WTC11 (cell line): ENCODE measurements at regions not wholly inside any gene's neighbourhood (a gene's known extent, or its start where the extent isn't known, plus 50 kb on each side); places are given as distances from the start of the nearest gene placed in this dataset.

Experiments used
- ATAC-seq: fragments of 200-7000 bp; cut with Tn5 transposase; 2 replicates; pipeline ENCODE4 v1.10.0; 2021; ENCODE audit warnings: mild to moderate bottlenecking, moderate library complexity
- CTCF ChIA-PET: fragments of 300-600 bp; sonication (Branson Sonifier 250); formaldehyde crosslinking; loops from one replicate; lab custom pipeline; 2021; ENCODE audit warnings: antibody characterized with exemption; lab: Charles Lee
- POLR2A ChIA-PET: fragments of 350-600 bp; sonication (Branson Sonifier 250); formaldehyde crosslinking; loops from one replicate; lab custom pipeline; 2021; ENCODE audit warnings: antibody characterized with exemption; lab: Charles Lee
- DNase-seq: peaks from one replicate; pipeline ENCODE4 v3.0.0; 2021; ENCODE audit warnings: low spot score
- H3K27ac Mint-ChIP-seq: 2 replicates; pipeline ENCODE4 v1.8.0; 2021; ENCODE audit warnings: mixed read lengths
- H3K27me3 Mint-ChIP-seq: 2 replicates; pipeline ENCODE4 v1.8.0; 2021; ENCODE audit warnings: low read depth, mild to moderate bottlenecking, moderate library complexity, mixed read lengths
- H3K36me3 Mint-ChIP-seq: 2 replicates; pipeline ENCODE4 v1.8.0; 2021; ENCODE audit warnings: mixed read lengths
- H3K4me1 Mint-ChIP-seq: 2 replicates; pipeline ENCODE4 v1.8.0; 2022; ENCODE audit warnings: mixed read lengths
- H3K4me3 Mint-ChIP-seq: 2 replicates; pipeline ENCODE4 v1.8.0; 2021; ENCODE audit warnings: mild to moderate bottlenecking, moderate library complexity, mixed read lengths
- H3K9me3 Mint-ChIP-seq: 2 replicates; pipeline ENCODE4 v1.8.0; 2021; ENCODE audit warnings: mixed read lengths
- GTF2I ChIP-seq: fragments of 250-450 bp; sonication (Bioruptor Pico); conservative IDR thresholded peaks from 2 replicates; pipeline ENCODE4 v1.4.0; 2021; ENCODE audit warnings: mild to moderate bottlenecking
- JUN ChIP-seq: sonication (generic); formaldehyde crosslinking; IDR thresholded peaks from 2 replicates; pipeline ENCODE4 v1.8.0; 2023; ENCODE audit warnings: mild to moderate bottlenecking, missing genetic modification reagents
- MXD4 ChIP-seq: fragments of 250-450 bp; sonication (Bioruptor Pico); IDR thresholded peaks from 2 replicates; pipeline ENCODE4 v1.8.0; 2021; ENCODE audit warnings: mild to moderate bottlenecking, moderate library complexity, borderline replicate concordance
- NFE2L1 ChIP-seq: sonication (generic); formaldehyde crosslinking; IDR thresholded peaks from 2 replicates; pipeline ENCODE4 v1.8.1; 2023; ENCODE audit warnings: missing genetic modification reagents
- SMAD3 ChIP-seq: sonication (generic); formaldehyde crosslinking; IDR thresholded peaks from 2 replicates; pipeline ENCODE4 v1.8.0; 2022; ENCODE audit warnings: missing genetic modification reagents, mild to moderate bottlenecking, borderline replicate concordance
- ZNF121 ChIP-seq: sonication (generic); formaldehyde crosslinking; IDR thresholded peaks from 2 replicates; pipeline ENCODE4 v1.8.0; 2023; ENCODE audit warnings: missing genetic modification reagents
- ZNF138 ChIP-seq: sonication (generic); formaldehyde crosslinking; conservative IDR thresholded peaks from 2 replicates; pipeline ENCODE4 v1.8.1; 2022; ENCODE audit warnings: mild to moderate bottlenecking, moderate library complexity, missing genetic modification reagents
- TF ChIP-seq, protein P1 (sequence below): fragments of 200-600 bp; IDR thresholded peaks from 2 replicates; pipeline ENCODE4 v1.8.0; 2022; ENCODE audit warnings: antibody characterized with exemption
- TF ChIP-seq, protein P2 (sequence below): fragments of 250-450 bp; sonication (Bioruptor Pico); conservative IDR thresholded peaks from 2 replicates; pipeline ENCODE4 v1.9.0; 2021; ENCODE audit warnings: mild to moderate bottlenecking
- TF ChIP-seq, protein P3 (sequence below): fragments of 250-450 bp; sonication (Bioruptor Pico); IDR thresholded peaks from 2 replicates; pipeline ENCODE4 v1.9.0; 2021; ENCODE audit warnings: moderate library complexity, mild to moderate bottlenecking, inconsistent platforms, borderline replicate concordance
- TF ChIP-seq, protein P4 (sequence below): sonication (generic); formaldehyde crosslinking; IDR thresholded peaks from 2 replicates; pipeline ENCODE4 v1.8.1; 2023; ENCODE audit warnings: mild to moderate bottlenecking, missing genetic modification reagents
- TF ChIP-seq, protein P5 (sequence below): sonication (generic); formaldehyde crosslinking; IDR thresholded peaks from 2 replicates; pipeline ENCODE4 v1.8.1; 2022; ENCODE audit warnings: low read depth, missing genetic modification reagents, borderline replicate concordance
- TF ChIP-seq, protein P6 (sequence below): sonication (generic); formaldehyde crosslinking; IDR thresholded peaks from 2 replicates; pipeline ENCODE4 v1.8.1; 2023; ENCODE audit warnings: mild to moderate bottlenecking, missing genetic modification reagents, borderline replicate concordance
- TF ChIP-seq, protein P7 (sequence below): sonication (generic); formaldehyde crosslinking; IDR thresholded peaks from 2 replicates; pipeline ENCODE4 v1.8.0; 2023; ENCODE audit warnings: mild to moderate bottlenecking, missing genetic modification reagents

DNA sequence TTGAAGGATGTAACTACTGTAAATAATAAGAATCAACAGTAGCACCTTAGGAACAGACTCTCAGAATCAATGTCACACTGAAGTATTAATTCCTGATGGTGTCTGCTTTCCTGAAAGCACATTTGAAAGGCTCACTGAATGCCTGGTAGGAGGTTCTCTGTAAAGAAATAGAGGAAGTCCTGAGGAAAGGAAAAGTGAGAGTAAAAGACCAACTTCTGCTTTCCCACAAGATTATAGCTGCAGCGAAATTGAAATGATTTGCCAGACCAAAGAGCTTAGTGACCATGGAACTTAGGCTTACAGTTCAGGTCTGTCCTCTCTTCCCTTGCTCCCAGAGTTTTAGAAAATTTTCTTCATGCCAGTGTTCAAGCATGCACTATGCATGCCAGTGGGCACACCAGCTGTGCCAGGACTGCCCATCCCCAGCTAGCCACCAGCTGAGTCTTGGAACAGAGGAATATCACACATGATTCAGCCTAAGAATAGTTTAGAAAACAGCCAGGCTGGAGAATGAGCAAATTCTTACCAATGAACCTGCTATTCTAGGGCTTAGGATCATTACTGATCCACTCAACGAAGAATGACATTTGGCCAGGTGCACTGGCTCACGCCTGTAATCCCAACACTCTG lies 123.2 kb downstream of the HERPUD2 start:
- H3K4me1 Mint-ChIP-seq = no peaks in the 10 kb centered on the region
- DNase-seq (no peak), ATAC-seq (no peak)
- H3K4me3 Mint-ChIP-seq = no peak overlapping the region
- no peaks in the 10 kb centered on the region for H3K9me3 Mint-ChIP-seq
- no peak overlapping the region for H3K27ac Mint-ChIP-seq
- H3K36me3 Mint-ChIP-seq = no peaks in the 10 kb centered on the region
- CTCF ChIA-PET = interaction anchor here (1.1 kb wide), 2 partner anchors 23 to 53 kb away, joined by 3 read pairs; no protein-coding TSS in a partner anchor
- H3K27me3 Mint-ChIP-seq = no peaks in the 10 kb centered on the region
- POLR2A ChIA-PET = no interaction called here
- no peak for TF ChIP-seq ZNF121 (CRISPR knock-in tag)
- TF ChIP-seq, protein P1, sequence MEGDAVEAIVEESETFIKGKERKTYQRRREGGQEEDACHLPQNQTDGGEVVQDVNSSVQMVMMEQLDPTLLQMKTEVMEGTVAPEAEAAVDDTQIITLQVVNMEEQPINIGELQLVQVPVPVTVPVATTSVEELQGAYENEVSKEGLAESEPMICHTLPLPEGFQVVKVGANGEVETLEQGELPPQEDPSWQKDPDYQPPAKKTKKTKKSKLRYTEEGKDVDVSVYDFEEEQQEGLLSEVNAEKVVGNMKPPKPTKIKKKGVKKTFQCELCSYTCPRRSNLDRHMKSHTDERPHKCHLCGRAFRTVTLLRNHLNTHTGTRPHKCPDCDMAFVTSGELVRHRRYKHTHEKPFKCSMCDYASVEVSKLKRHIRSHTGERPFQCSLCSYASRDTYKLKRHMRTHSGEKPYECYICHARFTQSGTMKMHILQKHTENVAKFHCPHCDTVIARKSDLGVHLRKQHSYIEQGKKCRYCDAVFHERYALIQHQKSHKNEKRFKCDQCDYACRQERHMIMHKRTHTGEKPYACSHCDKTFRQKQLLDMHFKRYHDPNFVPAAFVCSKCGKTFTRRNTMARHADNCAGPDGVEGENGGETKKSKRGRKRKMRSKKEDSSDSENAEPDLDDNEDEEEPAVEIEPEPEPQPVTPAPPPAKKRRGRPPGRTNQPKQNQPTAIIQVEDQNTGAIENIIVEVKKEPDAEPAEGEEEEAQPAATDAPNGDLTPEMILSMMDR = no peak
- no peak for TF ChIP-seq GTF2I
- TF ChIP-seq, protein P2, sequence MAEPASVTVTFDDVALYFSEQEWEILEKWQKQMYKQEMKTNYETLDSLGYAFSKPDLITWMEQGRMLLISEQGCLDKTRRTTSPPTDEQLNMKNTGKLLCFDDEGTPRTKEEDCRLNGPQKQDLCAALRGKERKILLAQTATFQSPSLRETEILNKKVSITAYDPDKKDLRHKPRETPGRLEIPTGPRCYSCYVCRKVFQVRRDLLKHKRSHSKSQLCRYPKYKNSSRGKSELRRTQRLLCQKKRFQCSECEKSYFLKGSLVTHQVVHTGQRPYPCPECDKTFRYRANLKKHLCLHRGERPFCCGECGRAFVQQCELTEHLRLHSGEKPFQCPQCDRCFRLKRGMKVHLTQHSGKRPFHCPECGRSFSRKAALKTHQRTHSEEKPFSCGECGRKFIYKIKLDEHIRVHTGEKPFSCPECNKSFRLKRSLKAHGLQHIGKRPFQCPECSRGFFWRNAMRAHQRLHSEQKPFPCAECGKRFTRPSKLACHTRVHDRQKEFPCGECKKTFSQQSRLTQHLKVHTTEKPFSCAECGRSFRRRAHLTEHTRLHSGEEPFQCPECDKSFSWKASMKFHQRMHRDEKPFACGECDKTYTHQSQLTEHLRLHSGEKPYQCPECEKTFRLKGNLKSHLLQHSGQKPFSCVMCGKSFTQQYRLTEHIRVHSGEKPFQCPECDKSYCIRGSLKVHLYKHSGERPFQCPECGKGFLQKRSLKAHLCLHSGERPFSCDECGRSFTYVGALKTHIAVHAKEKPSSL (CRISPR knock-in tag) = no peak
- TF ChIP-seq MXD4 = no peak
- TF ChIP-seq, protein P3, sequence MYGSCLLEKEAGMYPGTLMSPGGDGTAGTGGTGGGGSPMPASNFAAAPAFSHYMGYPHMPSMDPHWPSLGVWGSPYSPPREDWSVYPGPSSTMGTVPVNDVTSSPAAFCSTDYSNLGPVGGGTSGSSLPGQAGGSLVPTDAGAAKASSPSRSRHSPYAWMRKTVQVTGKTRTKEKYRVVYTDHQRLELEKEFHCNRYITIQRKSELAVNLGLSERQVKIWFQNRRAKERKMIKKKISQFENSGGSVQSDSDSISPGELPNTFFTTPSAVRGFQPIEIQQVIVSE (CRISPR knock-in tag) = no peak
- TF ChIP-seq, protein P4, sequence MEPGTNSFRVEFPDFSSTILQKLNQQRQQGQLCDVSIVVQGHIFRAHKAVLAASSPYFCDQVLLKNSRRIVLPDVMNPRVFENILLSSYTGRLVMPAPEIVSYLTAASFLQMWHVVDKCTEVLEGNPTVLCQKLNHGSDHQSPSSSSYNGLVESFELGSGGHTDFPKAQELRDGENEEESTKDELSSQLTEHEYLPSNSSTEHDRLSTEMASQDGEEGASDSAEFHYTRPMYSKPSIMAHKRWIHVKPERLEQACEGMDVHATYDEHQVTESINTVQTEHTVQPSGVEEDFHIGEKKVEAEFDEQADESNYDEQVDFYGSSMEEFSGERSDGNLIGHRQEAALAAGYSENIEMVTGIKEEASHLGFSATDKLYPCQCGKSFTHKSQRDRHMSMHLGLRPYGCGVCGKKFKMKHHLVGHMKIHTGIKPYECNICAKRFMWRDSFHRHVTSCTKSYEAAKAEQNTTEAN (CRISPR knock-in tag) = no peak
- no peak for TF ChIP-seq ZNF138 (CRISPR knock-in tag)
- no peak for TF ChIP-seq JUN (CRISPR knock-in tag)
- TF ChIP-seq, protein P5, sequence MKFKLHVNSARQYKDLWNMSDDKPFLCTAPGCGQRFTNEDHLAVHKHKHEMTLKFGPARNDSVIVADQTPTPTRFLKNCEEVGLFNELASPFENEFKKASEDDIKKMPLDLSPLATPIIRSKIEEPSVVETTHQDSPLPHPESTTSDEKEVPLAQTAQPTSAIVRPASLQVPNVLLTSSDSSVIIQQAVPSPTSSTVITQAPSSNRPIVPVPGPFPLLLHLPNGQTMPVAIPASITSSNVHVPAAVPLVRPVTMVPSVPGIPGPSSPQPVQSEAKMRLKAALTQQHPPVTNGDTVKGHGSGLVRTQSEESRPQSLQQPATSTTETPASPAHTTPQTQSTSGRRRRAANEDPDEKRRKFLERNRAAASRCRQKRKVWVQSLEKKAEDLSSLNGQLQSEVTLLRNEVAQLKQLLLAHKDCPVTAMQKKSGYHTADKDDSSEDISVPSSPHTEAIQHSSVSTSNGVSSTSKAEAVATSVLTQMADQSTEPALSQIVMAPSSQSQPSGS (CRISPR knock-in tag) = no peak
- TF ChIP-seq, protein P6, sequence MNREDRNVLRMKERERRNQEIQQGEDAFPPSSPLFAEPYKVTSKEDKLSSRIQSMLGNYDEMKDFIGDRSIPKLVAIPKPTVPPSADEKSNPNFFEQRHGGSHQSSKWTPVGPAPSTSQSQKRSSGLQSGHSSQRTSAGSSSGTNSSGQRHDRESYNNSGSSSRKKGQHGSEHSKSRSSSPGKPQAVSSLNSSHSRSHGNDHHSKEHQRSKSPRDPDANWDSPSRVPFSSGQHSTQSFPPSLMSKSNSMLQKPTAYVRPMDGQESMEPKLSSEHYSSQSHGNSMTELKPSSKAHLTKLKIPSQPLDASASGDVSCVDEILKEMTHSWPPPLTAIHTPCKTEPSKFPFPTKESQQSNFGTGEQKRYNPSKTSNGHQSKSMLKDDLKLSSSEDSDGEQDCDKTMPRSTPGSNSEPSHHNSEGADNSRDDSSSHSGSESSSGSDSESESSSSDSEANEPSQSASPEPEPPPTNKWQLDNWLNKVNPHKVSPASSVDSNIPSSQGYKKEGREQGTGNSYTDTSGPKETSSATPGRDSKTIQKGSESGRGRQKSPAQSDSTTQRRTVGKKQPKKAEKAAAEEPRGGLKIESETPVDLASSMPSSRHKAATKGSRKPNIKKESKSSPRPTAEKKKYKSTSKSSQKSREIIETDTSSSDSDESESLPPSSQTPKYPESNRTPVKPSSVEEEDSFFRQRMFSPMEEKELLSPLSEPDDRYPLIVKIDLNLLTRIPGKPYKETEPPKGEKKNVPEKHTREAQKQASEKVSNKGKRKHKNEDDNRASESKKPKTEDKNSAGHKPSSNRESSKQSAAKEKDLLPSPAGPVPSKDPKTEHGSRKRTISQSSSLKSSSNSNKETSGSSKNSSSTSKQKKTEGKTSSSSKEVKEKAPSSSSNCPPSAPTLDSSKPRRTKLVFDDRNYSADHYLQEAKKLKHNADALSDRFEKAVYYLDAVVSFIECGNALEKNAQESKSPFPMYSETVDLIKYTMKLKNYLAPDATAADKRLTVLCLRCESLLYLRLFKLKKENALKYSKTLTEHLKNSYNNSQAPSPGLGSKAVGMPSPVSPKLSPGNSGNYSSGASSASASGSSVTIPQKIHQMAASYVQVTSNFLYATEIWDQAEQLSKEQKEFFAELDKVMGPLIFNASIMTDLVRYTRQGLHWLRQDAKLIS (CRISPR knock-in tag) = no peak
- TF ChIP-seq, protein P7, sequence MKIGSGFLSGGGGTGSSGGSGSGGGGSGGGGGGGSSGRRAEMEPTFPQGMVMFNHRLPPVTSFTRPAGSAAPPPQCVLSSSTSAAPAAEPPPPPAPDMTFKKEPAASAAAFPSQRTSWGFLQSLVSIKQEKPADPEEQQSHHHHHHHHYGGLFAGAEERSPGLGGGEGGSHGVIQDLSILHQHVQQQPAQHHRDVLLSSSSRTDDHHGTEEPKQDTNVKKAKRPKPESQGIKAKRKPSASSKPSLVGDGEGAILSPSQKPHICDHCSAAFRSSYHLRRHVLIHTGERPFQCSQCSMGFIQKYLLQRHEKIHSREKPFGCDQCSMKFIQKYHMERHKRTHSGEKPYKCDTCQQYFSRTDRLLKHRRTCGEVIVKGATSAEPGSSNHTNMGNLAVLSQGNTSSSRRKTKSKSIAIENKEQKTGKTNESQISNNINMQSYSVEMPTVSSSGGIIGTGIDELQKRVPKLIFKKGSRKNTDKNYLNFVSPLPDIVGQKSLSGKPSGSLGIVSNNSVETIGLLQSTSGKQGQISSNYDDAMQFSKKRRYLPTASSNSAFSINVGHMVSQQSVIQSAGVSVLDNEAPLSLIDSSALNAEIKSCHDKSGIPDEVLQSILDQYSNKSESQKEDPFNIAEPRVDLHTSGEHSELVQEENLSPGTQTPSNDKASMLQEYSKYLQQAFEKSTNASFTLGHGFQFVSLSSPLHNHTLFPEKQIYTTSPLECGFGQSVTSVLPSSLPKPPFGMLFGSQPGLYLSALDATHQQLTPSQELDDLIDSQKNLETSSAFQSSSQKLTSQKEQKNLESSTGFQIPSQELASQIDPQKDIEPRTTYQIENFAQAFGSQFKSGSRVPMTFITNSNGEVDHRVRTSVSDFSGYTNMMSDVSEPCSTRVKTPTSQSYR (CRISPR knock-in tag) = no peak
- no peak for TF ChIP-seq NFE2L1 (CRISPR knock-in tag)
- no peak for TF ChIP-seq SMAD3
